ENCODE measurements at regions not wholly inside any gene's neighbourhood (a gene's known extent, or its start where the extent isn't known, plus 50 kb on each side); places are given as distances from the start of the nearest gene placed in this dataset.

DNA sequence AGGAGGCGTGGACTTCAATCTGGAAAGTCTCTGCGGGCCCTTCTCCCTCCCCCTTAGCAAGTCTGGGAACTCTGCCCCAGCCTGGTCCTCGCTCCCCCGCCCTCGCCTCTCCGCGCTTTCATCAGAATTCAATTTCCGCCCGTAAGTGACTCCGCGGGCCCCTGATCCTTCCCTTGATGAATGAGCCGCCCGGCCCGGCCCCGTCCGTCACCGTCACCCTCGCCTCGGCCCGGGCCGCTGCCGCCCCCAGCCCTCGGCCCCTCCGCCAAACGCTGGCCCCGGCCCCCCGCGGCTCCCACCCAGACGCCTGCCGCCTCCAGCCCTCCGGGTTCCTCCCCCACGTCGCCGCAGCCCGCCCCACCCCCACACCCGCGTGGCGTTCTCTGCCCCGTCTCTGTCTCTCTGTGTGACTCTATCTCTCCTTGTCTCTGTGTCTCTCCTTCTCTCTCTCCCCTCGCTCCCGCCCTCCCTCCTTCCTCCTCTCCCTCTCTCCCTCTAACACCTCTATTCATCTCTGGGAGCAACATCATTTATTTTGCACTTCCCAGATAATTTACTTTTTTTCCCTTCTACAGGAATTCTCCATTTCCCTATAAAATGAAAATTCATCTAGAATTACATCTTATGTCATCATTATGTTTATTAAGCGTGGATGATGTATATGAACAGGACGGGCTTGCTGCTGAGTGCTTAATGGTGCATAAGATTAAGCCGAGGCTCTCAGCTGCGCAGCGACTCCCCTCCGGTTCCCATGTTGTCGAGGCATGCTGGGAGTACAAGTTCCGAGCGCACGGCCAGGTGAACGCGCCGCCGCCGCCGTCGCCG, 91.2 kb upstream of the PAX2 start:
- TF ChIP-seq POLR2A (IDR thresholded peaks at IDR 0.05; ENCODE audit: low read length) (no peak), GATA1 (IDR thresholded peaks at IDR 0.05; ENCODE audit: low read depth, low read length) (no peak)

Measured in erythroblast (primary cell).